Stimulated activated naive CD8-positive, alpha-beta T cell treated with anti-CD3 and anti-CD28 coated beads, Interleukin-15, Interleukin-2, amounts not matched to agents 100 ng/mL and 50 ng/mL, for 24 hours (primary cell): ENCODE measurements at regions not wholly inside any gene's neighbourhood (a gene's known extent, or its start where the extent isn't known, plus 50 kb on each side); places are given as distances from the start of the nearest gene placed in this dataset.
A peak's percentile ranks its signal among the peaks of the same experiment; 100 is the strongest.

Experiments used
- H3K27ac Mint-ChIP-seq: one replicate; pipeline ENCODE4 v1.8.0; 2021; ENCODE audit warnings: mild to moderate bottlenecking, mixed read lengths
- H3K27me3 Mint-ChIP-seq: one replicate; pipeline ENCODE4 v1.8.0; 2021; ENCODE audit warnings: mixed read lengths
- H3K36me3 Mint-ChIP-seq: one replicate; pipeline ENCODE4 v1.8.0; 2021; ENCODE audit warnings: low read depth, mixed read lengths
- H3K4me1 Mint-ChIP-seq: one replicate; pipeline ENCODE4 v1.8.0; 2021; ENCODE audit warnings: low read depth, mixed read lengths
- H3K4me3 Mint-ChIP-seq: one replicate; pipeline ENCODE4 v1.8.0; 2021; ENCODE audit warnings: mild to moderate bottlenecking, mixed read lengths
- H3K9me3 Mint-ChIP-seq: one replicate; pipeline ENCODE4 v1.8.0; 2021; ENCODE audit warnings: mixed read lengths

DNA sequence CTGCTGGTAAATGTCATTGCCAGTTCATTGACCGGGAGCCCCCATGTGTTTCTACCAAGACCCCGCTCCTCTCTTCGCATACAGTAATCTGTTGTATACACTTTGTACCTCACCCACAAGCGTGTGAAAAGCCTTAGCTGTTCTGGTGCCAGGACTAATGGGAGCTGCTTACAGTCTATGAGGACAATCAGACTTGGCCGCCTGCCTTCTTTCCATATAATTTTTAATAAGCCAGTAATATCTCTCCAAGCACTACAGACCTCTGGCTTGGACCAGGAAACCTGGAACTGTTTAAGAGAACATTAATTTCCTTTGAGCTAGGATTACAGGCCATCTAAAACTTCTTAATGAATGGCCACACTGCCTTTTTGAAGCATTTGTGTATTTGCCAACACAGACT, 149.7 kb upstream of the MSX1 start:
- H3K4me1 Mint-ChIP-seq: no peaks in the 10 kb centered on the region

DNA sequence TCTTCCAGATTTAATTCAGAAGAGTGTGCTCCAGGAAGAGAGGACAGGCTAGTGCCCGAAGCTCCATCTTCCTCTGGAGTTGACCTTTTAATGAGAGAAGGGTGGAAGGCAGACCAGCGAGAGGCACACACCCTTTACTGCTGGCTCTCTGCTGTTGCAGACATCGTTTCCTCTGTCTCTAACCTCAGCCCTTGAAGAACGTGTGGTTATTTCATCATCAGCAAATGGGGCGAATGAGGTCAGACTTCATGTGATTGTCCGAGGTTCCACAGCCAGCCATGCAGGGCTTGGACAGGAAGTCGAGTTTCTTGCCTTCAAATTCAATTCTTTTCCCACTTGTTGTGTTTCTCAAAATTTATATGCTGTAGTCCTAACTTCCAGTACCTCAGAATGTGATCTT, 155.2 kb upstream of the MSX1 start:
- Mint-ChIP-seq H3K27me3 (no peaks in the 10 kb centered on the region), H3K36me3 (peaks cover 29% of the 10 kb centered on the region), H3K4me3 (no peak overlapping the region), H3K27ac (no peak overlapping the region), H3K9me3 (peaks cover 5% of the 10 kb centered on the region), H3K4me1 (no peaks in the 10 kb centered on the region)

More for the DNA sequence above, 149.7 kb upstream of the MSX1 start:
- H3K27me3 Mint-ChIP-seq: no peaks in the 10 kb centered on the region
- peaks cover 22% of the 10 kb centered on the region for H3K36me3 Mint-ChIP-seq
- H3K4me3 Mint-ChIP-seq: no peak overlapping the region
- H3K9me3 Mint-ChIP-seq: peaks cover 5% of the 10 kb centered on the region
- H3K27ac Mint-ChIP-seq: no peak overlapping the region

DNA sequence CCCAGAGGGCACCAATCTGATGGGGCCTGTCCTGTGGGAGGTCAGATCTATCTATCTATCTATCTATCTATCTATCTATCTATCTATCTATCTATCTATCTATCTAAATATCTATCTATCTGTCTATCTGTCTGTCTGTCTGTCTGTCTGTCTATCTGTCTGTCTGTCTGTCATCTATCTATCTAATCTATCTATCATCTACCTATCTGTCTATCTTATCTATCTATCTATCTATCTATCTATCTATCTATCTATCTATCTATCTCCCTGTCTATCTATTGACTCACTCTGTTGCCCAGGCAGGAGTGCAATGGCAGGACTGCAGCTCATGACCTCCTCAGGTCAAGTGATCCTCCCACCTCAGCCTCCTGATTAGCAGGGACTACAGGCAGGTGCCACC, 155.7 kb upstream of the STX18 start:
- no peak overlapping the region for H3K4me3 Mint-ChIP-seq
- H3K36me3 Mint-ChIP-seq: no peaks in the 10 kb centered on the region
- no peaks in the 10 kb centered on the region for H3K27me3 Mint-ChIP-seq
- H3K27ac Mint-ChIP-seq: no peak overlapping the region
- H3K4me1 Mint-ChIP-seq: peaks cover 6% of the 10 kb centered on the region
- no peaks in the 10 kb centered on the region for H3K9me3 Mint-ChIP-seq

DNA sequence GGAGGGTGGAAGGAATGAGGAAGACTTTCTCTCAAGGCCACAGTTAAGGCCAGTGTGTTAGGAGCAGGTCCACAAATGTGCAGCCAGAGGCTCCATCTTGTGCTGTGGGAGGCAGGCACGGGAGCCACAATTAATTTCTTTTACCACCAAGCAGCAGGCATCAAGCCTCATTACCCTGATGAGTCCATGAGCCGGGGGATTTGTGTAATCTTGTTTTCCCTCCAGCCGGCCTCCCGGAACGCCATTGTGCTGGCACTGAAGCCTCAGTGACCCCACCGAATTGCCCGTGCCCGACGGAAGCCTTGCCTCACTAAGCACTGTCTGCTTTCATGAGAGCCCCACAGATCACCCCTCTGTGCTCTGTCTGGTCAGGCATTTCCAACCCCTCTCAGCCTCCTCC, 154.7 kb upstream of the STX18 start:
- peaks cover 10% of the 10 kb centered on the region for H3K36me3 Mint-ChIP-seq
- no peak overlapping the region for H3K4me3 Mint-ChIP-seq
- H3K4me1 Mint-ChIP-seq: peaks cover 6% of the 10 kb centered on the region
- no peaks in the 10 kb centered on the region for H3K27me3 Mint-ChIP-seq
- no peaks in the 10 kb centered on the region for H3K9me3 Mint-ChIP-seq
- no peak overlapping the region for H3K27ac Mint-ChIP-seq

DNA sequence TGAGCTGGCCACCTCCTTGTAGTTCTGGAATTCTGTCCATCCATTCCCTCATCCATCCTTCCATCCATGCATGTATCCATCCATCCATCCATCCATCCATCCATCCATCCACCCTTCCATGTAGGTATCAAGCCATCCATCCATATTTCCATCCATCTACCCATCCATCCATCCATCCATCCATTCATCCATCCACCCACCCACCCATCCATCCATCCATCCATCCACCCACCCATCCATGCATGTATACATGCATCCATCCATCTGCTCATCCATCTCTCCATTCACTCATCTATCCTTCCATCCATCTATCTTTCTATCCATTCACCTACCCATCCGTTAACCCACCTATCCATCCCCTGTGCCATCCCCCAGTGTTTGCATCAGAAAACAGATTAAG, 153.6 kb upstream of the STX18 start:
- Mint-ChIP-seq H3K27me3 (no peaks in the 10 kb centered on the region), H3K4me3 (no peak overlapping the region), H3K9me3 (no peaks in the 10 kb centered on the region), H3K4me1 (peaks cover 6% of the 10 kb centered on the region), H3K36me3 (peaks cover 16% of the 10 kb centered on the region), H3K27ac (no peak overlapping the region)

DNA sequence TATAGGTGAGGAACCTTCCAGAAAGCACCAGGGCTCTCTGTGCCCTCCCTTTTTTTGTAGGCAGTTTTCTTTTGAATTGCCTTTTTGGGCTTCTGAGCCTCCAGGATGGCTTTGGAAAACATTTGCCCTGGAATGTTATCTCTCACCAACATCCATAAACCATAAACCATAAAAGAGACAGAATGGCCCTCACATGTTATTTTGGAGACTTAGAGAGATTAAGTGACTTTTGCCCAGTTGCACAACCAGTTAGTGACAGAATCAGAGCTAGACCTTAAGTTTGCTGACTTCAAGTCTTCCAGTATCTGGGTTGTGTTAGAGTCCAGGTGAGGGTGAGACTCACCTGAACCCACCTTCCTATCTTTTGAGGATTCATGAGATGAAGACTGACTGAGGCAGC, 153.0 kb upstream of the STX18 start:
- no peak overlapping the region for H3K4me3 Mint-ChIP-seq
- H3K4me1 Mint-ChIP-seq: peaks cover 11% of the 10 kb centered on the region
- H3K27me3 Mint-ChIP-seq: no peaks in the 10 kb centered on the region
- no peak overlapping the region for H3K27ac Mint-ChIP-seq
- H3K9me3 Mint-ChIP-seq: no peaks in the 10 kb centered on the region
- H3K36me3 Mint-ChIP-seq: peaks cover 21% of the 10 kb centered on the region

DNA sequence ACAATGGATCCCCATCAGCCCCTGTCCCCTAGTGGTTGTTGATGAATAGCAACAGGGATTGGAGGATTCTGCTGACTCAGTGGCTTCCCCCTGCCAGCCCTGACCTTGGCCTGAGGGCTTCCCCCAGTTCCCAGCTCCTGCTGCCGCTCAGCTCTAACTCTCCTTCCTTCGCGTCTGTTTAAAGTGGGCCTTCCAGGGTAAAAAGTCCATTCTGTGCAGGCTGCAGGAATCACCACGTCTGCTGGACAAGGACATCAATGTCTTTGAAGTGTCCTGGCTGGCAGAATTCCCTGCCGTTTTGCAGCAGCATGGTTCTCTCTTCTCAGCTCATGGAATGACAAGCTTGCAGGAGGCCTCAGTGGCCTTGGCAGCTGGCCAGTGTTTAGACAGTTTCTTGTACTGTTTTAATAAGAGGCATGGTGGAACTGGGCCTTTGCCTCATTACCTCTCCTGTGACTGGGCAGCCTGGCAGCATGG, 152.5 kb upstream of the STX18 start:
- Mint-ChIP-seq H3K36me3 (peaks cover 22% of the 10 kb centered on the region), H3K27me3 (no peaks in the 10 kb centered on the region), H3K27ac (no peak overlapping the region)

DNA sequence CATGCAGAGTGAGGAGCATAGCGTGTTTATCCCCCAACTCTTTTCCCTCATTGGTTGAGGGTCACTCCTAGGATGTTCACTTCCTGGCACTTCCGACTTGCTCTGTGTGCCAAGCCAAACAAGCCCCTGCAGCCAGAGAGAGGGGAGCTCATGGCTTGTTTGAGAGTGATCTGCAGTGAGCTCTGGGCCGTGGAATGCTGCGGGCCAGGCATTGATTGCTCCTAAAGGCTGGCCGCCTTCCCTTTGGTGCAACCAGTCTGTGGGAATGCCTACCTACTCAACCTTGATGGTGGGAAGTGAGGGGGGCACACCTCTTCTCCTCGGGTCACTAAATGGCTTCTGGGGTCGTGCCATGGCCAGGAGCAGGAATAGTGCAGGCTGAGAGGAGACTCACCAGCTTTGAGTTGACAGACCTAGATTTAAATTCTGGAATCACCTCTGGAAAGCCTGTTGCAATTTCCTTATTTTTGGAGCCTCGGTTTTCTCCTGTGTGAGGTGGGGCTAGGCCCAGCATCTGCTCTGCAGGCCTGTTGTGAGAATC, 152.0 kb upstream of the STX18 start:
- Mint-ChIP-seq H3K27ac (no peak overlapping the region), H3K4me3 (no peak overlapping the region), H3K9me3 (no peaks in the 10 kb centered on the region), H3K27me3 (no peaks in the 10 kb centered on the region), H3K36me3 (peaks cover 22% of the 10 kb centered on the region), H3K4me1 (peaks cover 16% of the 10 kb centered on the region)

More for the DNA sequence above, 152.5 kb upstream of the STX18 start:
- Mint-ChIP-seq H3K4me3 (no peak overlapping the region), H3K9me3 (no peaks in the 10 kb centered on the region), H3K4me1 (peaks cover 14% of the 10 kb centered on the region)

DNA sequence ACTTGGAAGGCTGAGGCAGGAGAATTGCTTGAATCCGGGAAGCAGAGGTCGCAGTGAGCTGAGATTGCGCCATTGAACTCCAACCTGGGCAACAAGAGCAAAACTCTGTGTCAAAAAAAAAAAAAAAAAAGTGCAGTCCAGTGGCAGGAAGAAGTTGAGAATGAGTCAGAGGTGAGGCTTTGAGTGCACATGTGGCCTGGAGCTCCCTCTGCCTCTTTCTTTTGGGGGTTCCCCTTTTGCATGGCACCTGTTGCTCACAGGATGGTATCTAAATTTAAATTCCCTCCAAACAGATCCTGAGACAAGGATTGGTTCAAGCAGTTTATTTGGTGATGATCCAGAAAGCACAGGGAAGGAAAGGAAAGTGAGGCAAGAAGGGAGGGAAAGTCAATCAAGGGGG, 151.4 kb upstream of the STX18 start:
- Mint-ChIP-seq H3K9me3 (no peaks in the 10 kb centered on the region), H3K4me1 (peaks cover 16% of the 10 kb centered on the region), H3K4me3 (no peak overlapping the region), H3K27me3 (no peaks in the 10 kb centered on the region), H3K36me3 (peaks cover 22% of the 10 kb centered on the region), H3K27ac (no peak overlapping the region)

DNA sequence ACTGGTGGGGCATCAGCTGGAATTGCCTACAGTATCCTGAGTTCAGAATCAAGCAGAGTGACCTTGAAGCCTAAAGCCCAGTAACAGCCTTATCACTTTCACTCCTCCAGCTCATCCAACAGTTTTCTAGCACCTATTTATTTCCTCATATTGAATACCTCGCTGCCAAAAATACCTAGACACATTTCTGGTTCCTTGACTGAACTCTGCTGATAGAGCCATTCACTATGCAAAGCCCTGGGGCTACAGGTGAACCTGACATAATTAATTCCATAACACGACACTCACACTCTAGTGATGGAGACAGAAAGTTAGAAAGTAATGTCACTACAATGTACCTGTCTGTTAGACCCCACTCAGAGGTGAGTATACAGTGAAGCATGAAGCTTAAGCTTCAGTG, 149.0 kb upstream of the STX18 start:
- H3K4me1 Mint-ChIP-seq: peaks cover 16% of the 10 kb centered on the region
- no peak overlapping the region for H3K27ac Mint-ChIP-seq
- no peak overlapping the region for H3K4me3 Mint-ChIP-seq
- H3K9me3 Mint-ChIP-seq: no peaks in the 10 kb centered on the region
- no peaks in the 10 kb centered on the region for H3K27me3 Mint-ChIP-seq
- peaks cover 22% of the 10 kb centered on the region for H3K36me3 Mint-ChIP-seq

DNA sequence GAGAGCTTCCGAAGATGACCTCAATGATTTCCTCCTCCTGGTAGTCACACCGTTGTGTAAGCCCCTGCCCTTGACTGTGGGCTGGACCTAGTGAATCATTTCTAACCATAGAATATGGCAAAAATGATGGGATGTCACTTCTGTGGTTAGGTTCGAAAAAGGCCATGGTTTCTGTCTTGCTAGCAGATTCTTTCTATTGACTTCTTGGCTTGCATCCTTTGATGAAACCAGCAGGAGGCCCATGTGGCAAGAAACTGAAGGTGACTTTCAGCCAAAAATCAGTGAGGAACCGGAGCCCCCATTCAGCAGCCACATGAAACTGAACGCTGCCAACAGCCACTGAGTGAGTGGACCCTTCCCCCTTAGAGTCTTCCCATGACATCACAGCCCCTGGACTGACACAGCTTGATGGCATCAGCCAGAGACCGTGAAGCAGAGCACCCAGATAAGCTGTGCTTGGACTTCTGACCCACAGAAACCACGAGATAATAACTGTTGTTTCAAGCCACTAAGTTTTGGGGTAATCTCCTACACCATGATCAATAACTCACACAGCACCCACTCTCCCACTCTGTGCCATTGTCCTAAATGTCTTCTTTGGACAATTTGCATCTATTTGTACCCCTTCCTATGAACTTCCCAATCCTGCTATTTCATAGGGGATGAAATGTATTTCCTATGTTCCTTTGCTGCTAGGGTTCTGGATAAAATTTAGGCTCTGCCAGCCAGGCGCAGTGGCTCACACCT, 148.0 kb upstream of the STX18 start:
- Mint-ChIP-seq H3K36me3 (peaks cover 22% of the 10 kb centered on the region), H3K27ac (peak overlapping the region; percentile 31), H3K4me3 (no peak overlapping the region), H3K27me3 (no peaks in the 10 kb centered on the region), H3K9me3 (no peaks in the 10 kb centered on the region), H3K4me1 (peaks cover 16% of the 10 kb centered on the region)

DNA sequence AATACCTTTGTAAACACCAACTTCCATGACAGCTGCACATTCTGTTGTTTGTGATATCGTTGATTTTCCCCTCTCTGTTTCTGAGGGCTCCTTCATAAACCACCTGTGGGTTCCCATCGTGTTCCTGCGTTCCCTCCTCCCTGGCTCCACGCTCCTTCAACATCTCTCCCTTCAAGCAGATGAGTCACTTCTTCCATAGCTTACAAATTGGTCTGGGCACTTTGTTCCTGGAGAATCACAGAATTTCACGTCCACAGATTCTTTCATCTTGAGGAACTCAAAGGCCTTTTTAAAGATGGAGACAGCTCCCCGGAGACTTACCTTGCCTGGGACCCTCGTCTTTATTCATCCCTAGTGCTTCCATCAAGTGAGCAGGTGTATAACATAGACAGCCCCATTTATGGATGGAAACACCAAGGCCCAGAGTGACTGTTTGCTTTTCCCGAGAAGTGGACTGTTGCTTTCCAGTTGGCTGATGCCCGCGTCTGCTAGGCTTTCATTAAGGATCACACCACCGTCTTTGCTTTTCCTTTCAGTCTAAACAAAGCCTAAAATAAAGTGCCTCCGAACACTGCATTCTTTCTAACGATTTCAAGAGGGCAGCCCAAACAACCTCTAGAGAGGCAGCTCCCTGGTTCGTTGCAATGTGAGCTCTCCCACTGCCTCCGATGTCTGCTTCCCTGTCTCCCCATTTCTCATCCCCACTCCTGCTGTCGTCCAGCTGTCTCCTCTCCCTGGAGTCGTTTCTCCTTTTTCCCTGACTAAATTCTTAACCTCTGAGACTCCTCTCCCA, 146.3 kb upstream of the STX18 start:
- no peaks in the 10 kb centered on the region for H3K9me3 Mint-ChIP-seq

DNA sequence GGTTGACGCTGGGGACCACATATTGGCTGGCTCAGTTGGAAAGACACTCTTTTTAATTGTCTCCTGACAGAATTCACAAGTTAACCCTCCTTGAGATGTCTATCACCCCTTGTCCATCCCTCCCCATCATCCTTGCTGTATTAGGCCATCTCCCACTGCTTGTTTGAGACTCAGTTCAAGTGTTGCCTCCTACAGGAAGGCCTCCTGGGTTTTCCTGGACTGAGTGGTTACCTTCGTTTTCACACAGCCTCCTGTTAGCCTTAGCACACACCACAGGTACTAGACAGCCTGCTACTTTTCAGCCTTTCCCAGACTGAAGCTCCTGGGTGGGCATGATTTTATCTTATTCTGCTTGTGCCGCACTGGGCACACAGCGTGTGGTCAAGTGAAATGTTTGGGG, 145.3 kb upstream of the STX18 start:
- Mint-ChIP-seq H3K36me3 (peaks cover 18% of the 10 kb centered on the region), H3K4me1 (peaks cover 10% of the 10 kb centered on the region)

More for the DNA sequence above, 146.3 kb upstream of the STX18 start:
- no peak overlapping the region for H3K4me3 Mint-ChIP-seq
- H3K4me1 Mint-ChIP-seq: peaks cover 11% of the 10 kb centered on the region
- H3K36me3 Mint-ChIP-seq: peaks cover 22% of the 10 kb centered on the region
- H3K27me3 Mint-ChIP-seq: no peaks in the 10 kb centered on the region
- H3K27ac Mint-ChIP-seq: no peak overlapping the region

DNA sequence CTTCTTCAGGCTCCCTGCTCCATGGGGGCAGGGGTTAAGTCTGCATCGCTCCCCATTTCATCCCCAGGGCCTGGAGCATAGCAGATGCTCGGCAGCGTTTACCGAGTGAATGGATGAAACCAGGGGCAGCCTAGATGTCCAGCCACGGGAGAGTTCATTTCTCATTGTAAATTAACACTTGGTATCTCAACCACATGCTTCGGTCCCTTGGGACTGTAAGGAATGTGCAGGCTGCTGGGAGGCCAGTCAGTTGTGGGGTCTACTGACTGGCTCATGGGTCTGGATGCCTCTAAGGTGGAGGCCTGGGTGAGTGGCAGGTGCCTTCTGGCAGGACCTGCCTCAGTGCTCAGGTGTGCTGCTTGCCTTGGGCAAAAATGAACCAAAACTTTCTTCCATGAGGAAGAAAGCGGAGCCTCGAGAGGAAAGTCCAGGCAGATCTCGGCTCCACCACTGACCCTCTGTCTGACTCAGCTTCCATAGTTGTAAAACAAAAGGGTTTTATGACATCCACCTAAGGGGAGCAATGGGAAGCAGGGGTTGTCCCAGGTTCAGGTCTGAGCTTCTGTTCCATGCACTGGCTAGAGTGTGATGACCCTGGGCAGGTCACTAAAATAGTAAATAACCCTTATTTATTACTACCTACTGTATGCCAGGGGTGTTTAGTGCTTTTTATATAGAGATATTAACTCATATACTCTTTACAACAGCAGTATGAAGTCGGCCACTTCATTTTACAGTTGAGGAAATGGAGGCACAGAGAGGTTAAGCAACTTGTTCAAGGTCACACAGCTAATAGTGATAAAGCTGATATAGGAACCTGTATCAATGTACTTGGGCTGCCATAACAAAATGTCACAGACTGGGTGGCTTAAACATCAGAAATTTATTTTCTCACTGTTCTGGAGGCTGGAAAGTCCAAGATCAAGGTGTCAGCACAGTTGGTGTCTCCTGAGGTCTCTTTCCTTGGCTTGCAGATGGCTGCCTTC, 144.3 kb upstream of the STX18 start:
- peaks cover 11% of the 10 kb centered on the region for H3K36me3 Mint-ChIP-seq
- H3K27ac Mint-ChIP-seq: no peak overlapping the region
- peaks cover 10% of the 10 kb centered on the region for H3K4me1 Mint-ChIP-seq
- H3K27me3 Mint-ChIP-seq: no peaks in the 10 kb centered on the region
- H3K9me3 Mint-ChIP-seq: no peaks in the 10 kb centered on the region
- no peak overlapping the region for H3K4me3 Mint-ChIP-seq

More for the DNA sequence above, 145.3 kb upstream of the STX18 start:
- H3K4me3 Mint-ChIP-seq: no peak overlapping the region
- no peaks in the 10 kb centered on the region for H3K27me3 Mint-ChIP-seq
- H3K9me3 Mint-ChIP-seq: no peaks in the 10 kb centered on the region
- no peak overlapping the region for H3K27ac Mint-ChIP-seq
